Activated naive CD4-positive, alpha-beta T cell treated with anti-CD3 and anti-CD28 coated beads, Interleukin-2, amount 50 U/mL, for 72 hours (primary cell): ENCODE measurements at regions not wholly inside any gene's neighbourhood (a gene's known extent, or its start where the extent isn't known, plus 50 kb on each side); places are given as distances from the start of the nearest gene placed in this dataset.
"Not testable (repeated sequence)": the region's sequence is repeated elsewhere in the genome, so short reads cannot be mapped to it uniquely, and the experiment has no call there.

Source experiments
- ATAC-seq, 2 donors: fragments of 150-1000 bp; cut with Tn5 transposase; 2 replicates each; pipeline ENCODE4 v1.10.0; 2021; ENCODE audit warnings: mild to moderate bottlenecking in 2 of 2, moderate library complexity in 2 of 2
- DNase-seq, 2 donors: peaks; one replicate each; pipeline ENCODE4 v3.0.0; 2021 to 2022; ENCODE audit warnings: low spot score in 2 of 2
- H3K27ac Mint-ChIP-seq, 2 donors: one replicate each; pipeline ENCODE4 v1.8.0; 2022; ENCODE audit warnings: mild to moderate bottlenecking in 2 of 2, mixed read lengths in 2 of 2
- H3K36me3 Mint-ChIP-seq, 2 donors: one replicate each; pipeline ENCODE4 v1.8.0; 2022; ENCODE audit warnings: mixed read lengths in 2 of 2
- H3K9me3 Mint-ChIP-seq, 2 donors: one replicate each; pipeline ENCODE4 v1.8.0; 2022; ENCODE audit warnings: mixed read lengths in 2 of 2

DNA sequence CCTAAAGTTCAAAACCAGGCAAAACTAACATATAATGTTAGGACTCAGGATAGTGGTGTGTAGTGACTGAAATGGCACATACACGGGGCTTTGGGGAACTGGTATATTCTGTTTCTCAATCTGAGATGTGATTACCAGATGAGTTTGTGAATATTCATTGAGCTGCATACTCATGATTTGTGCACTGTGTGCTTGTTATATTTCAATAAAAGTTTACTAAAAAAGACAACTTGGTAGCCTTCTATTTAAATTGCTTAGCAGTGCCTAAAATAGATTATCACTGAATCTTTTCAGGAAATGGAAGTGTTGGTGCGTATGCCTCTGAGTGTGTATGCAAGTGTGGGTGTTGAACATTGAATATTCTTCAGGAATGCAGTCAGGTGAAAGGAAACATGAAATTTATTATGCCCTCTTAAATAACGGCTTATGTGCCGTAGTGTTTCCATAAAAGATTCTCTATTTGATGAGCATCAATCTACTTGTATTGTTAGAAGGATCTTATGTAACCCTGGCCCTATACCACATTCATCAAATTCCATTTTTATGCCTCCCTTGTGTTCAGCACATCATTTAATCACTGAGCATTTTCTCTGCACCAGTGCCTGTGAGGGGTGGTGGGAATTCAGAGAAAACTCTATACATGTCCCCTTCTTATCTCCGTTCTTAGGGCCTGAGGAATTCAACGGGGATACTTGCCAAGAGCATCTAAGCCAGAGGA, 82.6 kb upstream of the AUTS2 start:
- peaks cover 4 to 6% of the 10 kb centered on the region in 2 donors for H3K9me3 Mint-ChIP-seq
- no peaks in the 10 kb centered on the region for H3K36me3 Mint-ChIP-seq
- DNase-seq = no peak
- H3K27ac Mint-ChIP-seq = no peak overlapping the region
- no peak for ATAC-seq

DNA sequence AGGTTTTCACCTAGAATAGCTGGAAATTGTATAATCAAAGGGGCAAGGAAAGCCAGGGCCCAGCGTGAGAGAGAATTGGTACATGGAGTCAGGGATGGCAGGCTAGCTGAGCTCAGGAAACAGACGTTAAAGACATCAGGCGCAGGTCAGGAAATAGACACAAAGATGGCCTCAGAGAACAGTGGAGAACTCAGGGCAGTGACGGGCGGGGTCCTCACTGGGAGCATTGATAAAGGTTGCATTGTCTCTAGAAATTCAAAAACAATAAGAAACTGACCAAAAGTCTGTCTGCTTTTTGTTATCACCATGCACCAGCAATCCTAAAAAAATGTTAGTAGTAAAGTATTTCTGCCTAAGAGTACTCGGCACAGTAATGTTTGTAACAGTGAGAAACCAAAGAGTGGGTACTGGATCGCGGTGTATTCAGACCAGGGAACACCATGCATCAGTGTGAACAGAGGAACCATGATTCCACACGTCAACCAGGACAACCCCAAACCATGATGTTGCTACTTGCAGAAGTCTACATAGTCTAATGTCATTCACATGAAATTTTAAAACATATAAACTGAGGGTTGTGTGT, 81.9 kb upstream of the AUTS2 start:
- ATAC-seq = no peak
- Mint-ChIP-seq H3K36me3 (no peaks in the 10 kb centered on the region), H3K27ac (no peak overlapping the region), H3K9me3 (peaks cover 4 to 8% of the 10 kb centered on the region in 2 donors)
- no peak for DNase-seq

DNA sequence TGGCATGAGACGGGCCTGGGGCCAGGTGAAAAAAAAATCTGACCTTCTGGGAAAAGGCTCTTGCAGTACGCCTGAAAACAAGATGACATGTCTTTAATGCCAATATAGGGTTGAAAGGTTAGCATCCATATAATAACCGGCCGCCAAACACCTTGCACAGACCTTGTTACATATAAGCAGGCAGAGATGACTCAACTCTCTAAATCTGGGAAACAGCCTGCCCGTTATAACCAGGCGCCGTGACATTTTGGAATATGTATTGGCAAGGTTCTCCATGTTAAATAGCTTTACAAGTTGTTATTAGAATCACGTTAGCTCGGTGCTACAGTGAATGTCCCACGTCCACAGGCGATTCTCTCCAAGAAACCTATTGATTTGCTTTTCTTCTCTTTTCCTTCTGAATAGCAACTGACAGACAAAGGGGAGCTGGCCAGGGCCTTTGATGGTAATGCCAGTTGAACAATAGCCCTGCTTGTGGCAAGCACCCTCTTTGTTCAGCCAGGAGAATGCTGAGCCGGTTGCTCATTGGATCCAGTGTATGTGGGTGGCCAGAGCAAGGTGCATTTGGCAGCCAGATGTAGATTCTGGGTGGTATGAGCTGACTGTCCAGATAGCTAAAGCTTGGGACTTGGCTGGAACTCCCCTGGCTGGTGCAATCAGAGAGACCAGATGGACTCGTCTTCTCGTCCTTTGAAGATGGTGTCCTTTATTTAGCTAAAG, 80.1 kb upstream of the AUTS2 start:
- DNase-seq (no peak), ATAC-seq (no peak)
- H3K9me3 Mint-ChIP-seq = peaks cover 4 to 12% of the 10 kb centered on the region in 2 donors
- H3K27ac Mint-ChIP-seq = no peak overlapping the region
- no peaks in the 10 kb centered on the region for H3K36me3 Mint-ChIP-seq

DNA sequence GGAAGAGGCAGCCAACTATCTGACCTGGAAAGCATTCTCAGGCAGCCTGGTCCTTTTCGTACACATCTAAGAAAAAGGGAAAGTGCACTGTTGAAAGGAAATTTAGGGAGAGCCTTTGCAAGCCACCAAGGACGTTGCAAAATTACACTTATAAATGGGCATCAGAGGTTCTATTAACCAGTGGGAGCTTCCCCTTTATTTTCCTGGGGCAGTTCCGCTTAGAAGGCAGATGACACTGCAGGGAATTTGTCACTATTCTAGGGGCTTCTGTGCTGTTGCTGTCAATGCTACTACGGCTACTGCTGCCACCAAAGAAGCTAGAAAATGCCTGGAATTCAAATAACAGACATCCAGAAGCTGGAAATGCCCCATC, 79.6 kb upstream of the AUTS2 start:
- ATAC-seq = no peak
- no peaks in the 10 kb centered on the region for H3K36me3 Mint-ChIP-seq
- H3K9me3 Mint-ChIP-seq = peaks cover 4 to 12% of the 10 kb centered on the region in 2 donors
- H3K27ac Mint-ChIP-seq = no peak overlapping the region
- DNase-seq = no peak

DNA sequence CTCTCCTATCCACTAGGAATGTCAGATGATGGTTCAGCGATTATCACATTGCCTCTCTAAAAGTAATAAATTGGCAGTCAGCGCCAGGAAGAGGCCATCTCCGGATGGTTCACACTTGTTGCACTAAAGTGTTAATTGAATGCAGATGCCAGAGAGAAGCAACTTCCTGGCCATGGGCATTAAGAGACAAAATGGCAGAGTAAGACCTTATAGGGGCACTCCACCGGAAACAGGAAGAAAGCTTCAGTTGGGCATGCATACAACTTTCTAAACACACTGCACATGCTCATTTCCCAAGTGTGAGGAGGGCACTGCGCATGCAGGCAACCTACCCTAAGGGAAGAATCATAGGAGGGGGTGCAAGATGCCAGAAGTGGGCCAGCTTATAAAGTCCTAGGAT, 71.7 kb upstream of the AUTS2 start:
- no peak overlapping the region for H3K27ac Mint-ChIP-seq
- H3K9me3 Mint-ChIP-seq = peaks cover 10 to 14% of the 10 kb centered on the region in 2 donors
- DNase-seq = no peak
- peaks cover 0 to 9% of the 10 kb centered on the region in 2 donors for H3K36me3 Mint-ChIP-seq
- ATAC-seq = no peak

DNA sequence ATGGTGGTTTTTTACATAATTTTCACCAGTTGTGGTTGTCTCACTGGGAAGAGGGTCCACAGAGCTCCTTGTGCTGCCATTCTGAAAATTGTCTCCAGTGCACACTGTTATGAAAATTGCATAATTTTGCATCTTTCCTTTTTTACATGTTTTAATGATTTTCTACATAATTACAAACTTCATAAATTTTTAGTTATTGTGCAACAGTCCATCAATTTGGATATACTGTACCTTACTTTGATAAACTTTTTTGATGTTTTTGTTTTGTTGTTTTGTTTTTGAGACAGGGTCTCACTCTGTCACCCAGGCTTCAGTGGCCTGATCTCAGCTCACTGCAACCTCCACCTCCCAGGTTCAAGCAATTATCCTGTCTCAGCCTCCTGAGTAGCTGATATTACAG, 70.6 kb upstream of the AUTS2 start:
- no peak for ATAC-seq

DNA sequence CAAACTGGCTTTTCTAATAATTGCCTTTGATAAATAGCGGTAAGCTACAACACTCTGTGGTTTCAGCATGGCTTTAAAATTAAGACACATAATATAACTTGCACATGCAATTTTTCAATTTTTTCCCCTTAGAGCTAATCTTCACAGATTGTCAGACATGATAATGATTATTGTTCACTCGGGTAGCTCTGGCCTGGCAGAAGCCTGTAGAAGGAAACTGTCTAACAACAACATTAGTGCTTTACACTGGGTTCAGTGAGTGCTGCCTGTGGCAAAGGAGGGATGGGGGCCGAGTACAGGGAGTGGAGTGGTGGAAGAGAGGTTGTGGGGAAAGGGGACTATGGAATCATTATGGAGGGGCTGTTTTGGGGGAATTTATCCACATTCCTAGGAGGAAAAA, 67.2 kb upstream of the AUTS2 start:
- peaks cover 8 to 10% of the 10 kb centered on the region in 2 donors for H3K9me3 Mint-ChIP-seq
- ATAC-seq (no peak), DNase-seq (no peak)
- H3K27ac Mint-ChIP-seq = no peak overlapping the region
- peaks cover 0 to 12% of the 10 kb centered on the region in 2 donors for H3K36me3 Mint-ChIP-seq

More for the DNA sequence above, 70.6 kb upstream of the AUTS2 start:
- Mint-ChIP-seq H3K36me3 (peaks cover 0 to 9% of the 10 kb centered on the region in 2 donors), H3K9me3 (peaks cover 10 to 12% of the 10 kb centered on the region in 2 donors), H3K27ac (no peak overlapping the region)
- no peak for DNase-seq

DNA sequence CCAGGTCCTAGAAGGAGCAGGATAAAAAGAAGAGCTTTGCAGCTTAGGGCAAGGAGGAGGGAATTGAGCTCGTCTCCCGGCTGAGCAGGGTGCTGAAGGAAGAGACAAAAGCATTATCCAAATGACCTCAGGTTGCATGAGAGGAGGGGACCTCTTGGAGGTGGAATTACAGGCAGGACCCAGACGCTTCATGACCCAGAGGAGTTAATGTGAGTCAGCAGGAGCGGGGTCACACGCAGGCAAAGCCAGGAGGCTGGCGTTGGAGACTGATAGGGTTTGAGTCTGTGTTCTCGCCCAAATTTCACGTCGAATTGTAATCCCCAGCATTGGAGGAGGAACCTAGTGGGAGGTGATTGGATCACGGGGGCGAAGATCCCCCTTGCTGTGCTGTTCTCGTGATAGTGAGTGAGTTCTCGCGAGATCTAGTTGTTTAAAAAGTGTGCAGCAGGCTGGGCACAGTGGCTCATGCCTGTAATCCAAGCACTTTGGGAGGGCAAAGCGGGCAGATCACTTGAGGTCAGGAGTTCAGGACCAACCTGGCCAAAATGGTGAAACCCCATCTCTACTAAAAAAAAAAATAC, 63.7 kb upstream of the AUTS2 start:
- no peak overlapping the region for H3K27ac Mint-ChIP-seq
- H3K9me3 Mint-ChIP-seq = peaks cover 8 to 10% of the 10 kb centered on the region in 2 donors
- peaks cover 0 to 9% of the 10 kb centered on the region in 2 donors for H3K36me3 Mint-ChIP-seq
- DNase-seq (no peak), ATAC-seq (no peak)

DNA sequence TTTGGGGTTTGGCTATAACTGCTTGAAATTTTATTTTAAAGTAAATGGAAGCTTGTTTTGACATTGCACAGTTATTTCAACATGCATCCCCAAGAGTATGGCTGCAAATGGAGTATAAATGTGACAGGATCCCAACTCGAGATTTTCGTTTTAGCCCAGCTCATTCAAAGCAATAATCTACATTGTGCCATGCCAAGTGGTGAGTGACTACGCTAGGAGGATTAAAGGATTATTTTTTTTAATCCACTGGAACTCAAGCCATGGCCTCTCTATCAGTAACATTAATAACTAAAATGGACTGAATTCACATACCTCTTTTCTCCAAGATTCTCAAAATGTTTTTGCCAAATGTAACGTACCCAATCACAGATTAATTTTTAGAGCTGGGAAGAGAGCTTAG, 60.6 kb upstream of the AUTS2 start:
- DNase-seq (no peak), ATAC-seq (no peak)
- Mint-ChIP-seq H3K9me3 (peaks cover 12 to 13% of the 10 kb centered on the region in 2 donors), H3K36me3 (peaks cover 4 to 9% of the 10 kb centered on the region in 2 donors), H3K27ac (no peak overlapping the region)

DNA sequence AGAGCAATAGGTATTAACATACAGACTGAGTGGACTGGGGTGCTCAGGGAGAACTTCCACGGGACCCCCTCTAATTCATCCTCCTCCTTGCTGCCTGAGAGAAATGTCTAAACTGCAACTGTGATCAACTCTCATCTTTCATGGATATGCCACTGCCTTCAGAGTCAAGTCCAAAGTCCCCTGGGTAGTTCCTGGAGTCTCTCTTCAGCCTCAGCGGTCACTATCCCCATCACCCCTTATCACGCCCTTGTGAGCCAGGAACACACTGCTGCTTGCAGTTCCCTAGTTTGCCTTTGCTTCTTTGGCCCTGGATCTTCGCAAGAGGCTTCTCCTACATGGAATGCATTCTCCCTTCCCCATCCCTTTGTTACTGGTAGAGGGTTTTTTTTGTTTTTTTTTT, 58.7 kb upstream of the AUTS2 start:
- no peak overlapping the region for H3K27ac Mint-ChIP-seq

DNA sequence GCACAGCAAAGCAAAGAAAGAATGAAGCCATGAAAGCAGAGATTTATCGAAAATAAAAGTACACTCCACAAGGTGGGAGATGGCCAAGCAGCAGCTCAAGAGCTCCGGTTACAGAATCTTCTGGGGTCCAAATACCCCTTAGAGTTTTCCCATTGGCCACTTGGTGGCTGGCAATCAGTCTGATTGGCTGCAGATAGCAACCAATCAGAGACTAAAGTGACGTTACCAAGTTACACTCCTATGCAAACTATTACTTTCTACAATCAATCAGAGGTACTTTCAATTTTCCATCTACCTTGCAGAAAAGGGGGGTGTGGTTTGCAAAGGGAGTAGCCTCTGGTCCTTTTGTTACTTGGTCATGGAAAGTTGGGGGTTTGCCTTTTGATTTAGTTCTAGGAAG, 58.0 kb upstream of the AUTS2 start:
- Mint-ChIP-seq H3K9me3 (peaks cover 4 to 5% of the 10 kb centered on the region in 2 donors), H3K27ac (no peak overlapping the region), H3K36me3 (peaks cover 0 to 5% of the 10 kb centered on the region in 2 donors)
- DNase-seq (no peak), ATAC-seq (no peak)

More for the DNA sequence above, 58.7 kb upstream of the AUTS2 start:
- ATAC-seq (no peak), DNase-seq (no peak)
- Mint-ChIP-seq H3K9me3 (peaks cover 8 to 9% of the 10 kb centered on the region in 2 donors), H3K36me3 (peaks cover under 1 to 5% of the 10 kb centered on the region in 2 donors)

DNA sequence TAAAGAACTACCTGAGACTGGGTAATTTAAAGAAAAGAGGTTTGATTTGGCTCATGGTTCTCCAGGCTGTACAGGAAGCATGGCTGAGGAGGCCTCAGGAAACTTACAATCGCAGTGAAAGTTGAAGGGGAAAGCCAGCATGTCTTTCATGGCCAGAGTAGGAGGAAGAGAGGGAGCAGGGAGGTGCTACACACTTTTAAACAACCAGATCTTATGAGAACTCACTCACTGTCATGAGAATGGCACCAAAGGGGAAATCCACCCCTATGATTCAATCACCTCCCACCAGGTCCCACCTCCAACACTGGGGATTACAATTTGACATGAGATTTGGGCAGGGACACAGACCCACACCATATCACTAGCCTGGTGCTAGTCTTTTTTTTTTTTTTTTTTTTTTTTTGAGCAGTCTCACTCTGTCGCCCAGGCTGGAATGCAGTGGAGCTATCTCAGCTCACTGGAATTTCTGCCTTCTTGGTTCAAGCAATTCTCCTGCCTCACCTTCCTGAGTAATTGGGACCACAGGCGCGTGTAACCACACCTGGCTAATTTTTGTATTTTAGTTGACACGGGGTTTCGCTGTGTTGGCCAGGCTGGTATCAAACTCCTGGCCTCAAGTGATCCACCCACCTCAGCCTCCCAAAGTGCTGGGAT, 56.4 kb upstream of the AUTS2 start:
- not testable (repeated sequence) for DNase-seq, H3K9me3 Mint-ChIP-seq, ATAC-seq, H3K36me3 Mint-ChIP-seq, H3K27ac Mint-ChIP-seq

DNA sequence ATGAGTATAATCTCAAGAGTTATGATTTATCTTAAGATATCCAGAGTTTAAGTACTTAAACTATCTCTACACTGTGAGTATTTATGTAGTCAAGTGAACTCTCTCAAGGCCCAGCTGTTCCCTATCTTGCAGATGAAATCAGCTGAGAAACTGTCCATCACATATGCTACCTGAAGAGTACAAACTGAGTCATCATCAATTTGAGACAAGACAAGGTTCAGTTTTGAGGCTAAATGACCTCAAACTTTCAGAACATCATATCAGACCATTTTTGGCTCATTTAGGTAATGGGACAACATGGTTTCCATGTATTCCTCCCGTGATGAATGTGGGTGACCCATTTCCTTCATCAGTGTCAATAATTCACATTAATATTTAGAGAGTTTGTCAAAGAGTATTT, 53.1 kb upstream of the AUTS2 start:
- Mint-ChIP-seq H3K27ac (no peak overlapping the region), H3K9me3 (peaks cover 3 to 4% of the 10 kb centered on the region in 2 donors), H3K36me3 (peaks cover 0 to 5% of the 10 kb centered on the region in 2 donors)
- ATAC-seq = no peak
- no peak for DNase-seq
